ENCODE measurements at regions not wholly inside any gene's neighbourhood (a gene's known extent, or its start where the extent isn't known, plus 50 kb on each side); places are given as distances from the start of the nearest gene placed in this dataset.

- Histone ChIP-seq H2AK5ac (ENCODE audit: insufficient read length, low read length) (no peak overlapping the region), H2BK5ac (ENCODE audit: insufficient read length, low read length) (no peak overlapping the region), H3K9ac (ENCODE audit: extremely low read depth, insufficient read length, low read length) (no peak overlapping the region), H2BK120ac (ENCODE audit: low read depth, low read length, poor library complexity, severe bottlenecking) (no peak overlapping the region), H4K91ac (ENCODE audit: insufficient read length, low read depth, low read length) (no peak overlapping the region), H3K23ac (ENCODE audit: insufficient read length, low read depth, low read length) (no peak overlapping the region), H3K27me3 (ENCODE audit: insufficient read depth, low read length) (no peaks in the 10 kb centered on the region), H3K23me2 (ENCODE audit: insufficient read length, low read depth, low read length, poor library complexity, severe bottlenecking) (no peaks in the 10 kb centered on the region), H3K4ac (ENCODE audit: low read depth, low read length) (no peak overlapping the region), H3K14ac (ENCODE audit: insufficient read depth, low read length) (no peak overlapping the region), H4K5ac (ENCODE audit: insufficient read length, low read depth, low read length) (no peak overlapping the region), H3K4me1 (ENCODE audit: insufficient read depth, low read length) (no peaks in the 10 kb centered on the region), H2BK20ac (ENCODE audit: low read depth, low read length, poor library complexity, severe bottlenecking) (no peak overlapping the region), H4K8ac (replicated peaks; ENCODE audit: insufficient read length, low read depth, low read length) (no peak overlapping the region), H2BK12ac (ENCODE audit: insufficient read length, low read depth, low read length) (no peak overlapping the region), H3T11ph (ENCODE audit: low read length) (no peak overlapping the region), H3K79me2 (ENCODE audit: insufficient read depth, low read length) (no peaks in the 10 kb centered on the region), H3K56ac (ENCODE audit: insufficient read length, low read depth, low read length) (no peak overlapping the region), H3K27ac (ENCODE audit: insufficient read length, low read depth, low read length) (no peak overlapping the region), H2BK15ac (ENCODE audit: low read depth, low read length) (no peak overlapping the region), H3K18ac (ENCODE audit: insufficient read length, low read depth, low read length) (no peak overlapping the region), H2AFZ (ENCODE audit: low read length) (no peak overlapping the region), H4K20me1 (ENCODE audit: control insufficient read depth, insufficient read depth, insufficient read length) (no peaks in the 10 kb centered on the region), H3K4me2 (ENCODE audit: insufficient read depth, insufficient read length, low read length) (no peak overlapping the region), H3K79me1 (ENCODE audit: insufficient read depth, low read depth, low read length, poor library complexity, severe bottlenecking) (no peaks in the 10 kb centered on the region), H3K9me3 (ENCODE audit: control insufficient read depth, low read depth, low read length) (no peaks in the 10 kb centered on the region)
- H3K36me3 Mint-ChIP-seq (ENCODE audit: insufficient read depth in 1 of 3, low read depth in 3 of 3) = no peaks in the 10 kb centered on the region
- no peak overlapping the region for H3K27ac Mint-ChIP-seq
- H3K9me3 Mint-ChIP-seq = no peaks in the 10 kb centered on the region
- no CpG with 5 or more reads among the region's 1 CpG for WGBS (ENCODE audit: extremely low coverage, insufficient read length, low lambda C conversion rate)
- no peak for DNase-seq
- no peak for TF ChIP-seq CTCF (conservative IDR thresholded peaks at IDR 0.05)
- no peaks in the 10 kb centered on the region for H3K27me3 Mint-ChIP-seq (ENCODE audit: low read depth)
- H3K4me1 Mint-ChIP-seq = no peaks in the 10 kb centered on the region; a peak in 1 of 4 replicates
- H3K4me3 Mint-ChIP-seq = no peak overlapping the region
Observed at GRCh38 chr11:13891911-13892310, 70.6 kb upstream of the SPON1 start.

Data from H9 (cell line).